ENCODE measurements at regions not wholly inside any gene's neighbourhood (a gene's known extent, or its start where the extent isn't known, plus 50 kb on each side); places are given as distances from the start of the nearest gene placed in this dataset.

- peaks cover 8% of the 10 kb centered on the region for H3K27me3 Mint-ChIP-seq (ENCODE audit: low read depth)
- H3K27ac Mint-ChIP-seq (ENCODE audit: unreplicated experiment): no peak overlapping the region
- TF ChIP-seq CTCF (IDR thresholded peaks at IDR 0.05): no peak
- no peak for DNase-seq (ENCODE audit: low spot score)
- H3K9me3 Mint-ChIP-seq (ENCODE audit: low read depth): no peaks in the 10 kb centered on the region
- no peaks in the 10 kb centered on the region for H3K36me3 Mint-ChIP-seq (ENCODE audit: low read depth)
- H3K4me1 Mint-ChIP-seq (ENCODE audit: low read depth): peaks cover 12% of the 10 kb centered on the region
- H3K4me3 Mint-ChIP-seq (ENCODE audit: unreplicated experiment): no peak overlapping the region
These were observed 112.4 kb upstream of the GDF10 start for GRCh38 chr10:47187592-47187991.

- DNase-seq (ENCODE audit: low spot score): no peak
- H3K9me3 Mint-ChIP-seq (ENCODE audit: low read depth): no peaks in the 10 kb centered on the region
- no peak for TF ChIP-seq CTCF (IDR thresholded peaks at IDR 0.05)
- no peaks in the 10 kb centered on the region for H3K36me3 Mint-ChIP-seq (ENCODE audit: low read depth)
- peaks cover 8% of the 10 kb centered on the region for H3K4me1 Mint-ChIP-seq (ENCODE audit: low read depth)
- H3K4me3 Mint-ChIP-seq (ENCODE audit: unreplicated experiment): no peak overlapping the region
- peaks cover 8% of the 10 kb centered on the region for H3K27me3 Mint-ChIP-seq (ENCODE audit: low read depth)
- no peak overlapping the region for H3K27ac Mint-ChIP-seq (ENCODE audit: unreplicated experiment)
These were observed 111.8 kb upstream of the GDF10 start for GRCh38 chr10:47188156-47188555.

GRCh38 chr10:47189802-47190201, 110.2 kb upstream of the GDF10 start:
- H3K9me3 Mint-ChIP-seq (ENCODE audit: low read depth): no peaks in the 10 kb centered on the region
- no peak overlapping the region for H3K27ac Mint-ChIP-seq (ENCODE audit: unreplicated experiment)
- H3K4me3 Mint-ChIP-seq (ENCODE audit: unreplicated experiment): no peak overlapping the region
- H3K4me1 Mint-ChIP-seq (ENCODE audit: low read depth): no peaks in the 10 kb centered on the region
- TF ChIP-seq CTCF (IDR thresholded peaks at IDR 0.05): no peak
- H3K36me3 Mint-ChIP-seq (ENCODE audit: low read depth): no peaks in the 10 kb centered on the region
- DNase-seq (ENCODE audit: low spot score): no peak
- H3K27me3 Mint-ChIP-seq (ENCODE audit: low read depth): peaks cover 8% of the 10 kb centered on the region

DNA sequence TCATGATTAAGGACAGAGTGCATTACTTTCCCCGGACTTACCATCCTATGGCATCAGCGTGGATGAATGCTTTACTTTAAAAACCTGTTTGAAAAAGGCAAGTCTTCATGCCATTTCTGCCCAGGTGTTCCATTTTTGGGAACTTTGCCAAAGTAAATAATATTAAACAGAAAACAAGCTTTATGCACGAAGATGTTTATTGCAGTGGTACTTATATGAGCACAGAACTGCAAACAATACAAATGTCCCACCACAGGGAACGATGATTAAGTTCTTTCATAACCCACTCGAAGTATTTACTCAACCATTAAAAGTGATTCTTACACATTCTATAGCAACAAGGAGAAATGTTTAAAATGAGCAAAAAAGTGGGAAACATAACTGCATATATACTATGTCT, 109.7 kb upstream of the GDF10 start:
- peaks cover 8% of the 10 kb centered on the region for H3K27me3 Mint-ChIP-seq (ENCODE audit: low read depth)
- no peaks in the 10 kb centered on the region for H3K9me3 Mint-ChIP-seq (ENCODE audit: low read depth)
- no peak for TF ChIP-seq CTCF (IDR thresholded peaks at IDR 0.05)
- DNase-seq (ENCODE audit: low spot score): no peak
- no peaks in the 10 kb centered on the region for H3K36me3 Mint-ChIP-seq (ENCODE audit: low read depth)
- no peak overlapping the region for H3K27ac Mint-ChIP-seq (ENCODE audit: unreplicated experiment)
- H3K4me3 Mint-ChIP-seq (ENCODE audit: unreplicated experiment): no peak overlapping the region
- no peaks in the 10 kb centered on the region for H3K4me1 Mint-ChIP-seq (ENCODE audit: low read depth)

DNA sequence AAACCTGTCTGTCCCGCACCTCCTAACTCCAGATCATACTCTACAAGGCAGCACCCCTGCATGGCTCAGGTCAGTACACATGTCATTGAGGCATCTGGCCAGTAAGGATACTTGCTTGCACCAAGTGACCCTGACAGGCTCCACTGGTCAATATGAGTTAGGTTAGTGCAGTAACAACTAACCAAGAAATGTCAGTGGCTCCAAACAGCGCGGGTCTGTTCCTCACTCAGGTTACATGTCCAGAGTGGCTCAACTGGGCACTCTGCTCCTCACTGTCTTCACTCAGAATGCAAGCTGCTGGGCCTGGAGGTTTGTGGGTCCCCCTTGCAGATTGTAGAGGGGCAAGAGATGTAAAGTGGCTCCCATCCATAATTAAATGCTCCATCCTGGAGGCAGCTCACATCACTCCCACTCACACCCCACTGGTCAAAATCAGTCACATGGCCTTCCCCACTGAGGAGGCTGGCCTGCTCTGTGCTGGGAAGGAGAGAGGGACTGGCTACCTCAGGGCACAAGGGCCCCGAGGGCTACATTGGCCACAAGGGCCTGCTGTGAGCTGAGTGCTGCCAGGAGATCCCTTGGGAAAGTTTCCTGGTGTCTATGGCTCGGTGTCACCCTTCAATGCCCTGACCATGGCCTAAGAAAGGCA, 109.1 kb upstream of the GDF10 start:
- no peaks in the 10 kb centered on the region for H3K36me3 Mint-ChIP-seq (ENCODE audit: low read depth)
- no peak for TF ChIP-seq CTCF (IDR thresholded peaks at IDR 0.05)

More for the DNA sequence above, 109.1 kb upstream of the GDF10 start:
- no peak for DNase-seq (ENCODE audit: low spot score)
- H3K4me3 Mint-ChIP-seq (ENCODE audit: unreplicated experiment): no peak overlapping the region
- H3K9me3 Mint-ChIP-seq (ENCODE audit: low read depth): no peaks in the 10 kb centered on the region
- H3K27ac Mint-ChIP-seq (ENCODE audit: unreplicated experiment): no peak overlapping the region
- no peaks in the 10 kb centered on the region for H3K4me1 Mint-ChIP-seq (ENCODE audit: low read depth)
- peaks cover 8% of the 10 kb centered on the region for H3K27me3 Mint-ChIP-seq (ENCODE audit: low read depth)
